ENCODE measurements at regions not wholly inside any gene's neighbourhood (a gene's known extent, or its start where the extent isn't known, plus 50 kb on each side); places are given as distances from the start of the nearest gene placed in this dataset.

DNA sequence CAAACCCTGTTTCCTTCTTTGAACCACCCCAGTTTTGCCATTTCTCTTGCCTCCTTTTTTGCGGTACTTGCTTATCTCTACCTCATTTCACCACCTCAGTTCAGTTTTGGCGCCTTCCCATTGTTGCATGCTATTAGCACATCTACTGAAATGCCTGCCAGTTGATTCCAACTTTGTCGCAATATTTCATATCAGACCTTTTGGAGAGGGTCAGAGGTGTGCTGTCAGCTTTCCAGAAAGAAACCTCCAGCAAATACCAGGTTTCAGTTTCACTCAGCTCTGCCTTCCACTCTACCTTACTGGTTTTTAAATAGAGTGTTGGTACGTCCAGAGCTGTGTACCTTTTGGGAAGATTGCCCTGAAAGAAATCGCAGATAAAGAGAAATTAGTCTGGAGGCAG lies 91.9 kb upstream of the CPEB2 start:
- DNase-seq (ENCODE audit: low spot score in 2 of 2) = no peak
- Histone ChIP-seq H3K4me3 (no peak overlapping the region), H3K27me3 (no peaks in the 10 kb centered on the region), H3K36me3 (no peaks in the 10 kb centered on the region), H3K4me1 (no peaks in the 10 kb centered on the region), H3K9me3 (no peaks in the 10 kb centered on the region), H3K27ac (no peak overlapping the region)
- TF ChIP-seq POLR2A (IDR thresholded peaks at IDR 0.05) (no peak), EP300 (IDR thresholded peaks at IDR 0.05) (no peak), POLR2AphosphoS5 (IDR thresholded peaks at IDR 0.05) (no peak)
- TF ChIP-seq, protein P1, sequence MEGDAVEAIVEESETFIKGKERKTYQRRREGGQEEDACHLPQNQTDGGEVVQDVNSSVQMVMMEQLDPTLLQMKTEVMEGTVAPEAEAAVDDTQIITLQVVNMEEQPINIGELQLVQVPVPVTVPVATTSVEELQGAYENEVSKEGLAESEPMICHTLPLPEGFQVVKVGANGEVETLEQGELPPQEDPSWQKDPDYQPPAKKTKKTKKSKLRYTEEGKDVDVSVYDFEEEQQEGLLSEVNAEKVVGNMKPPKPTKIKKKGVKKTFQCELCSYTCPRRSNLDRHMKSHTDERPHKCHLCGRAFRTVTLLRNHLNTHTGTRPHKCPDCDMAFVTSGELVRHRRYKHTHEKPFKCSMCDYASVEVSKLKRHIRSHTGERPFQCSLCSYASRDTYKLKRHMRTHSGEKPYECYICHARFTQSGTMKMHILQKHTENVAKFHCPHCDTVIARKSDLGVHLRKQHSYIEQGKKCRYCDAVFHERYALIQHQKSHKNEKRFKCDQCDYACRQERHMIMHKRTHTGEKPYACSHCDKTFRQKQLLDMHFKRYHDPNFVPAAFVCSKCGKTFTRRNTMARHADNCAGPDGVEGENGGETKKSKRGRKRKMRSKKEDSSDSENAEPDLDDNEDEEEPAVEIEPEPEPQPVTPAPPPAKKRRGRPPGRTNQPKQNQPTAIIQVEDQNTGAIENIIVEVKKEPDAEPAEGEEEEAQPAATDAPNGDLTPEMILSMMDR (IDR thresholded peaks at IDR 0.05) = no peak
- 77% methylated on average over 5 of the region's 5 CpGs for WGBS

- DNase-seq (ENCODE audit: low spot score in 2 of 2) = no peak
- TF ChIP-seq, protein P1 (IDR thresholded peaks at IDR 0.05) = no peak
- TF ChIP-seq POLR2A (IDR thresholded peaks at IDR 0.05) = no peak
- TF ChIP-seq POLR2AphosphoS5 (IDR thresholded peaks at IDR 0.05) = no peak
- no peak for TF ChIP-seq EP300 (IDR thresholded peaks at IDR 0.05)
- no peaks in the 10 kb centered on the region for H3K36me3 ChIP-seq
- peaks cover 5% of the 10 kb centered on the region for H3K4me1 ChIP-seq
- no peaks in the 10 kb centered on the region for H3K9me3 ChIP-seq
- H3K27ac ChIP-seq = no peak overlapping the region
- 76% methylated on average over 2 of the region's 2 CpGs for WGBS
- H3K4me3 ChIP-seq = no peak overlapping the region
- no peaks in the 10 kb centered on the region for H3K27me3 ChIP-seq
These were observed 89.9 kb upstream of the CPEB2 start for GRCh38 chr4:14912426-14912825.

DNA sequence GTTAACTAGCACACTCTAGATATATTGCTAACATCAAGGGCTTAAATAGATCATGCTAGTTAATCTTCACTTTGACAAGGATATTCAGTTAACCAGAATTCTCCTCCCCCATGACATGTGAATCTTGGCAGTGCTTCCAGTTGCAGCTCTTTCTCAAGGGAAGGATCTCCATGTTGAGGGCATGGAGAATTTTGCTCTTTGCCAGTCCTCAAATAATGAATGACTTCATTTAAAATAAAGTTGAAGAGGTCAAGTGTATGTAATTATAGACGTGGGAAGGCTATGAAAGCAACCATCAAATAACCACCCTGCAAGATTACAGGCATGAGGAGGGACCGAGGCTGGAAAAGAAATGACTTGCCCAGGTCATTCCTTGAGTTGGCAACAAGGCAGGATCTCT lies 87.3 kb upstream of the CPEB2 start:
- WGBS = 76% methylated on average over 2 of the region's 2 CpGs
- DNase-seq (ENCODE audit: low spot score in 2 of 2) = no peak

DNA sequence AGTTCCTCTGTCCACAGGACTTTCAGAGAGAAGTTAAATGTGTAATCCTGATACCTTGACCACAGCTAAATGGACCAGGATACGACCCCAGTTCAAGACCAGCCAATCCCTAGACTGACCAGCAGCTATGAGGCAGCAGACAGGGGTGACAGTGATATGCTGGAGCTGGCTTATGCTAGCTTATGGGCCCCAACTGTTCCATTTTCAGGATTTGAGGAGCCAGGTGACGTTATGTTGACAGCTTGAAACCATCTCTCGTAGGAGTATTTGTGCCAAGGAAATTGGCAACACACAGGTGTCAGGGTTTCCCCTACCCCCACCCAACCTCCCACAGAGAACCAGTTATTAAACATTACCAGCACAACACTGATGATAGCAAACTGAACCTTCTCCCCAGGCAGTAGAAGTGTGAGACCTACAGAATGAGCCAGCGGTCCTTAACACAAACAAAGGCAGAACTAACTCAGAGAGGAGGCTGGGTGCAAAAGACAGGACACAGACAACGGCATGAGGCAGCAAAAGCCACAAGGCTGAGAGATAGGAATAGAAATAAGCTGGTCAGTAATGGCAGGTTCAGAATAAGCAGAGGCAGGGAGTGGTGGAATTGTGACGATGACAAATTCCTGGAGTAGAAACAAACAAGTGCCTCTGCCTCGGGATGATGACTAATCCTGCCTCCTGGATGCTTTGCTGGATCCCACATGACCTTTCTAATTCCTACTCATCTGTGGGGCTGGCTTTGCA lies 85.6 kb upstream of the CPEB2 start:
- Histone ChIP-seq H3K27ac (peak overlapping the region; percentile 58), H3K4me1 (peaks cover 5% of the 10 kb centered on the region), H3K4me3 (no peak overlapping the region), H3K27me3 (no peaks in the 10 kb centered on the region), H3K36me3 (no peaks in the 10 kb centered on the region), H3K9me3 (no peaks in the 10 kb centered on the region)
- TF ChIP-seq POLR2AphosphoS5 (IDR thresholded peaks at IDR 0.05) = no peak
- TF ChIP-seq POLR2A (IDR thresholded peaks at IDR 0.05) = no peak
- no peak for TF ChIP-seq EP300 (IDR thresholded peaks at IDR 0.05)
- TF ChIP-seq, protein P1 (IDR thresholded peaks at IDR 0.05) = no peak
- no peak for DNase-seq (ENCODE audit: low spot score in 2 of 2)
- WGBS = 47% methylated on average over 6 of the region's 7 CpGs

More for the DNA sequence above, 87.3 kb upstream of the CPEB2 start:
- H3K36me3 ChIP-seq = no peaks in the 10 kb centered on the region
- no peaks in the 10 kb centered on the region for H3K27me3 ChIP-seq
- no peaks in the 10 kb centered on the region for H3K9me3 ChIP-seq
- no peak overlapping the region for H3K4me3 ChIP-seq
- H3K27ac ChIP-seq = no peak overlapping the region
- TF ChIP-seq EP300 (IDR thresholded peaks at IDR 0.05) = no peak
- TF ChIP-seq, protein P1 (IDR thresholded peaks at IDR 0.05) = no peak
- TF ChIP-seq POLR2AphosphoS5 (IDR thresholded peaks at IDR 0.05) = no peak
- TF ChIP-seq POLR2A (IDR thresholded peaks at IDR 0.05) = no peak
- H3K4me1 ChIP-seq = peaks cover 5% of the 10 kb centered on the region

- no peak for DNase-seq (ENCODE audit: low spot score in 2 of 2)
- no peaks in the 10 kb centered on the region for H3K36me3 ChIP-seq
- peak overlapping the region; percentile 58 for H3K27ac ChIP-seq
- H3K9me3 ChIP-seq = no peaks in the 10 kb centered on the region
- H3K4me3 ChIP-seq = no peak overlapping the region
- no peak for TF ChIP-seq POLR2A (IDR thresholded peaks at IDR 0.05)
- no peak for TF ChIP-seq EP300 (IDR thresholded peaks at IDR 0.05)
- no peak for TF ChIP-seq POLR2AphosphoS5 (IDR thresholded peaks at IDR 0.05)
- TF ChIP-seq, protein P1 (IDR thresholded peaks at IDR 0.05) = no peak
- no peaks in the 10 kb centered on the region for H3K27me3 ChIP-seq
- 48% methylated on average over 1 of the region's 1 CpG for WGBS
- peaks cover 5% of the 10 kb centered on the region for H3K4me1 ChIP-seq
These were observed 85.0 kb upstream of the CPEB2 start for GRCh38 chr4:14917298-14917633.
